GM12878 (cell line): ENCODE measurements at regions not wholly inside any gene's neighbourhood (a gene's known extent, or its start where the extent isn't known, plus 50 kb on each side); places are given as distances from the start of the nearest gene placed in this dataset.

Experiments used
- CHD4 ChIP-seq: fragments of 200-600 bp; sonication (generic); IDR thresholded peaks from 2 replicates; pipeline ENCODE4 v1.6.1; 2016; ENCODE audit warnings: mild to moderate bottlenecking
- EZH2 ChIP-seq: IDR thresholded peaks from 2 replicates; pipeline ENCODE4 v1.6.1; 2012; ENCODE audit warnings: low read depth, mild to moderate bottlenecking, control low read depth, inconsistent platforms, low read length, borderline replicate concordance; ENCODE audit not compliant: control insufficient read depth
- FOS ChIP-seq: IDR thresholded peaks from 3 replicates; pipeline ENCODE4 v1.6.1; 2011; ENCODE audit warnings: borderline replicate concordance; ENCODE audit not compliant: insufficient read length; ENCODE audit errors: extremely low read depth
- GABPA ChIP-seq: IDR thresholded peaks from 2 replicates; pipeline ENCODE4 v1.6.1; 2014; ENCODE audit warnings: antibody characterized with exemption, low read depth, mild to moderate bottlenecking, inconsistent platforms
- JUNB ChIP-seq: IDR thresholded peaks from 2 replicates; pipeline ENCODE4 v1.6.1; 2016; ENCODE audit warnings: antibody characterized with exemption, mild to moderate bottlenecking
- JUND ChIP-seq: IDR thresholded peaks from 2 replicates; pipeline ENCODE4 v1.6.1; 2012; ENCODE audit warnings: low read depth, mild to moderate bottlenecking, low read length, improper control_type of control experiment, moderate library complexity
- SMC3 ChIP-seq: IDR thresholded peaks from 2 replicates; pipeline ENCODE4 v1.6.1; 2011; ENCODE audit warnings: low read length, improper control_type of control experiment, borderline replicate concordance
- SRF ChIP-seq, 2 experiments: IDR thresholded peaks; 2 replicates each; pipeline ENCODE4 v1.6.1; 2011; ENCODE audit warnings: low read depth in 2 of 2, low read length in 2 of 2, mild to moderate bottlenecking in 1 of 2, moderate library complexity in 1 of 2
- TAF1 ChIP-seq: IDR thresholded peaks from 2 replicates; pipeline ENCODE4 v1.6.1; 2011; ENCODE audit warnings: mild to moderate bottlenecking, low read depth, low read length, borderline replicate concordance
- TCF7 ChIP-seq: IDR thresholded peaks from 2 replicates; pipeline ENCODE4 v1.6.1; 2014; ENCODE audit warnings: antibody characterized with exemption, borderline replicate concordance
- ZNF207 ChIP-seq: fragments of 450-650 bp; IDR thresholded peaks from 2 replicates; pipeline ENCODE4 v1.6.1; 2014; ENCODE audit warnings: antibody characterized with exemption, mild to moderate bottlenecking, borderline replicate concordance
- TF ChIP-seq, protein P1 (sequence below), 3 experiments: IDR thresholded peaks in 2 of 3; conservative IDR thresholded peaks in 1 of 3; 2 replicates each; pipeline ENCODE4 v1.5.1; 2011; ENCODE audit warnings: low read depth in 3 of 3, low read length in 3 of 3, mild to moderate bottlenecking in 3 of 3, control low read depth in 2 of 3, moderate library complexity in 2 of 3, inconsistent platforms in 1 of 3, mixed read lengths in 1 of 3; ENCODE audit not compliant: control insufficient read depth in 2 of 3, insufficient read depth in 1 of 3; ENCODE audit errors: extremely low read depth in 1 of 3
- TF ChIP-seq, protein P2 (sequence below): IDR thresholded peaks from 2 replicates; pipeline ENCODE4 v1.6.1; 2012; ENCODE audit warnings: low read depth, low read length, improper control_type of control experiment
- TF ChIP-seq, protein P3 (sequence below): IDR thresholded peaks from 2 replicates; pipeline ENCODE4 v1.6.1; 2011; ENCODE audit warnings: low read depth, low read length, improper control_type of control experiment, borderline replicate concordance

DNA sequence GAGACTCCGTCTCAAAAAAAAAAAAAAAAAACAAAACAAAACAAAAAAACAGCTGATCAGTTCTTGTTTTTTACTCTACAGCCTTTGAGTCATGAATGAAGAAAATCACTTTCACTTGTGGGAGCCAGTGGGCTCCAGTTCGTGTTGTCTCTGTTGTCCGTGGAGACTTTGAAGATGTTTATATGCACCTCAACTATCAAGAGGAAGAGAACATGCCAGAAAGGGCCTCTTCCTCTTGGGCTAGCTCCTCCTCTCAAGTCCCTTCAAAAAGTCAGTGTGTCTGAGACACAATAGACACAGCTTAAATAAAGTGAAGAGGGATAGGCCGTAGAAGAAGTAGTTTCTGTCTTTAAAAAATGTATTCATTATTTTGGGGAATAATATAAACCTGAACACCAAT lies 182.7 kb downstream of the KDR start:
- no peak for TF ChIP-seq GABPA
- TF ChIP-seq JUNB: no peak
- TF ChIP-seq JUND: no peak
- no peak for TF ChIP-seq TAF1
- no peak for TF ChIP-seq FOS
- TF ChIP-seq CHD4: no peak
- no peak for TF ChIP-seq EZH2
- TF ChIP-seq SMC3: no peak
- TF ChIP-seq ZNF207: no peak
- TF ChIP-seq TCF7: no peak
- TF ChIP-seq, protein P1, sequence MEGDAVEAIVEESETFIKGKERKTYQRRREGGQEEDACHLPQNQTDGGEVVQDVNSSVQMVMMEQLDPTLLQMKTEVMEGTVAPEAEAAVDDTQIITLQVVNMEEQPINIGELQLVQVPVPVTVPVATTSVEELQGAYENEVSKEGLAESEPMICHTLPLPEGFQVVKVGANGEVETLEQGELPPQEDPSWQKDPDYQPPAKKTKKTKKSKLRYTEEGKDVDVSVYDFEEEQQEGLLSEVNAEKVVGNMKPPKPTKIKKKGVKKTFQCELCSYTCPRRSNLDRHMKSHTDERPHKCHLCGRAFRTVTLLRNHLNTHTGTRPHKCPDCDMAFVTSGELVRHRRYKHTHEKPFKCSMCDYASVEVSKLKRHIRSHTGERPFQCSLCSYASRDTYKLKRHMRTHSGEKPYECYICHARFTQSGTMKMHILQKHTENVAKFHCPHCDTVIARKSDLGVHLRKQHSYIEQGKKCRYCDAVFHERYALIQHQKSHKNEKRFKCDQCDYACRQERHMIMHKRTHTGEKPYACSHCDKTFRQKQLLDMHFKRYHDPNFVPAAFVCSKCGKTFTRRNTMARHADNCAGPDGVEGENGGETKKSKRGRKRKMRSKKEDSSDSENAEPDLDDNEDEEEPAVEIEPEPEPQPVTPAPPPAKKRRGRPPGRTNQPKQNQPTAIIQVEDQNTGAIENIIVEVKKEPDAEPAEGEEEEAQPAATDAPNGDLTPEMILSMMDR (IDR thresholded peaks at IDR 0.05 in 2 of 3, conservative IDR thresholded peaks at IDR 0.05 in 1 of 3; ENCODE audit: control insufficient read depth in 2 of 3, extremely low read depth in 1 of 3, insufficient read depth in 1 of 3, low read depth in 3 of 3, low read length in 3 of 3): no peak
- TF ChIP-seq SRF (IDR thresholded peaks at IDR 0.05; ENCODE audit: low read depth in 2 of 2, low read length in 2 of 2): no peak
- TF ChIP-seq, protein P2, sequence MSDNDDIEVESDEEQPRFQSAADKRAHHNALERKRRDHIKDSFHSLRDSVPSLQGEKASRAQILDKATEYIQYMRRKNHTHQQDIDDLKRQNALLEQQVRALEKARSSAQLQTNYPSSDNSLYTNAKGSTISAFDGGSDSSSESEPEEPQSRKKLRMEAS: no peak
- TF ChIP-seq, protein P3, sequence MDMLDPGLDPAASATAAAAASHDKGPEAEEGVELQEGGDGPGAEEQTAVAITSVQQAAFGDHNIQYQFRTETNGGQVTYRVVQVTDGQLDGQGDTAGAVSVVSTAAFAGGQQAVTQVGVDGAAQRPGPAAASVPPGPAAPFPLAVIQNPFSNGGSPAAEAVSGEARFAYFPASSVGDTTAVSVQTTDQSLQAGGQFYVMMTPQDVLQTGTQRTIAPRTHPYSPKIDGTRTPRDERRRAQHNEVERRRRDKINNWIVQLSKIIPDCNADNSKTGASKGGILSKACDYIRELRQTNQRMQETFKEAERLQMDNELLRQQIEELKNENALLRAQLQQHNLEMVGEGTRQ: no peak
